IPS-18c (cell line): ENCODE measurements at regions not wholly inside any gene's neighbourhood (a gene's known extent, or its start where the extent isn't known, plus 50 kb on each side); places are given as distances from the start of the nearest gene placed in this dataset.

Experiments
- H3K4me3 ChIP-seq: 2 replicates; pipeline ENCODE4 v1.7.0; 2013; ENCODE audit warnings: low read depth, mild to moderate bottlenecking, low read length, moderate library complexity; ENCODE audit not compliant: insufficient read depth
- H3K9me3 ChIP-seq: one replicate; pipeline ENCODE4 v1.6.1; 2013; ENCODE audit warnings: mild to moderate bottlenecking, low read length, moderate library complexity; ENCODE audit not compliant: control insufficient read depth, insufficient read depth

DNA sequence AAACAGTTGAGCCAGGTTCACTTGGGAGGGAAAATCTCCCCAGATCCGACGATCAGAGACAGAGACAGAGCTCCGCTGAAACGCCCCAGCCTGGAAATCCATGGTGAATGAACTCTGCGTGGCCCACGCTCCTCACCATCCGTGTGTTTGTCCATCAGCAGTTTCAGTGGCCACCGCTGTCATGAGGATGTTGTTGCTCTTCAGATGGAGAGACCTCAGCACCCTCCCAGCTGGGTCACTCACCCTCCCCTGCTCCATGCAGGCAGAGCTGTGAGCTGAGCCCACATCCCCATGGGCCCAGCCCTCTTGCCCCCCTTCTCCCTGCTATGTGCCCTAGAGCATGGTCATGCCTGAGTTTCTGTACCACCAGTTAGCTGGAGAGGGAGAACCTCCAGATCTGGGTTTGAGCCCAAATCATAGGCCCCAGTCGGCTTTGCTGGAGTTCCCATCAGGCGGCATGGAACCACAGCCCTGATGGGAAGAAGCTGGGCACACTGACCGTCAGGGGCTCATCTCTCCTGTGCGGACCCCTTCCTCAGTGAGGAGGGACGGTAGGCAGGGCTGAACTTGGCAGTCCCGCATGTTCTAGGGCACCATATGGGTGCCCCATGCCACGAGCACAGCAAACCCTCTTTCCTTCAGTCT is 154.4 kb upstream of the COL5A1 start:
- H3K9me3 ChIP-seq = no peaks in the 10 kb centered on the region
- H3K4me3 ChIP-seq = no peak overlapping the region

DNA sequence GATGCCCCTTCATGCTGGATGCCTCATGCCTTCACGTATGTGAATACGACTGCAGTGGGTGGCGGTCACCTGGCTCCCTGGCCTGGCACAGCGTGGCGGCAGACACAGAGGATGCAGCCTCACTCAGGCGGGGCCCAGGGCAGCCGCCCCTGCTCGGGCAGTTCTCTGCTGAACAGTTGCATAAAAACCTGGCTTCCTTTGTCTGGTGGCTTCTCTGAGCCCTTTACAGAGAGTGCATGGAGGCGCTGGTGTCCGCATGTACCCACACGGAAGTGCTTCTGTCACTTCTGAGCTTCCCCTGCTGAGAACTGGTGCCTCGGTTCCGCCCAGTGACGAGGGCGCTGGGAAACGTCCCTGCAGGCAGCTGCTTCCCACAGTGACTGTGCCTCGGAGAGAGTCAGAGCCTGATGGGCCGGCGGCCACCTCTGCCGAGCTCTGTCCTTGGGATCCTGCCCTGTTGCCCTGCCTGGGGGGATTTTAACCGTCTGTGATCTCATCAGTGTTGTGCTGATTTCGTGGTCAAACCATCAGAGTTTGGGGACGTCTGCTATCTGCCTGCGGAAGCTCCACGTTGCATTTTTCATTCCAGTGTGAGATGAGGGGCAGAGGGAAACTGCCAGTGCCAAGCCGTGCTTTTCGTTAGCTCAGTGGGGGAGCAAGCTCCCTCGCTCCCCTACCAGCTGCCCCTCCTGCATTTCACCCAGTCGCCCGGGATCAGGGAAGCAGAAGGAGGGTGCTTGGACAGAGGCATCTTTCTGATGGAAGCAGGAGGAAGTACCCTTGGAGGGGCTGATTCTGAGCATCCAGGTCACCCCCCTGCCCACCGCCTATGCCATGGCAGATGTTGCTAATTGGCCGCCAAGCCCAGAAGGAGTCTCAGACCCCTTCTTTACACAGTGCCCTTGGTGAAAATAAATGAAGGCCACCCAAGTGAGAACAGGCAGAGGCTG is 153.0 kb upstream of the COL5A1 start:
- H3K9me3 ChIP-seq = no peaks in the 10 kb centered on the region
- H3K4me3 ChIP-seq = no peak overlapping the region

DNA sequence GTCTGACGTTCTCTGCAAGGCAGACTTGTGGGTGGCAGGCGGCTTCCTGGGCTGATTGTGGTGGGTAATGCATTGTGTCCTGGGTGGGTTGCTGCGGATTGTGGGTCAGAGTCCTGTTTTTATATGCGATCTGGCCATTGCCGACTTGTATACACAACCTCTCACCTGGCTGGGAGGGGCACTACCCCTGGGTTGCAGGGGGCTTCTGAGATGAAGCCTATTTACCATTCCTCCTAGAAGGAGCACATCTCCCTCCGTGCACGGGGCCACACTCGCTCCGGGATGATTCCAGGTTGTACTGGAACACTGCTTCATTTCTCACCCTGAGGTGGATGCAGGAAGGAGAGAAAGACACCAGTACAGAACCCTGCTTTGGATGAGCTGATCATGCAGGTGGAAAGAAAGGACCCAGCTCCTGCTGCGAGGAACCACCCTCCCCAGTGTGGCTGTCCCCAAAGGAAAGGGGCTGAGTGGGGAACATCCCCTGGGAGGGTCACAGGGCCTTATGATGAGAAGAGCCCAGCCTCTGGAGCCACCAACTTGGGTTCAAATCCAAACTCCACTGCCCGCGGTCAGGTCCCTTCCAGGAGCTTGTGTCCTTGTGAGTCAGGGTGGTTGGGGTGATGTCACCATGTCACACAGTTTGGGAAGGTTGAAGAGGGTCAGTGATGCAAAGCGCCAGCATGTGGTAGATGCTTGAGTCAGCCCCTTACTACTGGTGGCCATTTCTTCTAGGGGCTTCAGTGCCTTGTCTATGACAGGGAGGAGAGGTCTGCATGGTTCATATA is 151.8 kb upstream of the COL5A1 start:
- no peak overlapping the region for H3K4me3 ChIP-seq
- no peaks in the 10 kb centered on the region for H3K9me3 ChIP-seq

DNA sequence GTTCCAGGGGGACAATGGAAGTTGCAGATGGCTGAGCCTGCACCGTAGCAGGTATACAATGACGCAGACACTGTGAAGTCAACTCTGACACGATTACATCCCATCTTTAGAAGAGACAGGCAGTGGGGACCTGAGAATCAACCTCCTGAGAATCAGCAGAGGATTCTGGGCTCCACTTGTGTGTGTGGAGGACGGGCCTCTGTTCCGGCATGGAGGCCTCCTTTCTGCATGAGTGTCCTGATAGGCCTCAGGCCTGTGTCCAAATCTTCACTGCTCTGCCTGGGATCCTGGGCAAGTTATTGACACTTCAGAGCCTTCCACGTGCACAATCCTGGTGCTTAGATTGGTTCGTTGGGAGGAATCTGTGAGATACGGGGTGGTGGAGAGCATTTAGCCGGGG is 151.2 kb upstream of the COL5A1 start:
- no peaks in the 10 kb centered on the region for H3K9me3 ChIP-seq
- no peak overlapping the region for H3K4me3 ChIP-seq

DNA sequence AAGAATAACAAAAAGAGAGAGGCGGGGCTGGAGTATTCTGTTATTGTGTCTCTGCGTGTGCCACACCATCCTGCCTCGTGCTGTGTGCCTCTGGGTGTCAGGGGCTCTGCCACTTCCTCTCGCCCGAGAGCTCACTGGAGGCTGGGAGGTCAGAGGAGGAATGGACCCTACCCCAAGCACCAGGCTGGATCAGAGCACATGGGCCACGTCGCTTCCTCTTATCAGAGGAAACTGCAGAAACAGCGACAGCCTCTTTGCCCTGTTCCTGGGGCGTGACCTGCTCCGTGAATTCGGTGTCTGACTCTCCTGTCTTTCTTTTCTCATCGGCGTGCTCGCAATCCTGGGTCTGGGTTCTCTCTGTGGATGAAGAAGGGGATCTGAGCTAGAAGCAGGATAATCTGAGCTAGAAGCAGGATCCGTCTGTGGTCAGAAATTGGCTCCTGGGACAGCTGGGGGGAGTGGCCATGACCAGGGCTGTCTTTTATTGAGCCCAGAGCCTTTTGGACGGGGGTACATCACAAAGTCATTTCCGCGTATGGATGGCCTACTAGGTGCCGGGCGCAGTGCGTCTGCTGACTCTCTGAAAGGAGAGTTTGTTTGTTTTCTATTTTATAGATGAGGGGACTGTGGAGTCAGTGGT is 150.3 kb upstream of the COL5A1 start:
- H3K4me3 ChIP-seq = no peak overlapping the region
- no peaks in the 10 kb centered on the region for H3K9me3 ChIP-seq

DNA sequence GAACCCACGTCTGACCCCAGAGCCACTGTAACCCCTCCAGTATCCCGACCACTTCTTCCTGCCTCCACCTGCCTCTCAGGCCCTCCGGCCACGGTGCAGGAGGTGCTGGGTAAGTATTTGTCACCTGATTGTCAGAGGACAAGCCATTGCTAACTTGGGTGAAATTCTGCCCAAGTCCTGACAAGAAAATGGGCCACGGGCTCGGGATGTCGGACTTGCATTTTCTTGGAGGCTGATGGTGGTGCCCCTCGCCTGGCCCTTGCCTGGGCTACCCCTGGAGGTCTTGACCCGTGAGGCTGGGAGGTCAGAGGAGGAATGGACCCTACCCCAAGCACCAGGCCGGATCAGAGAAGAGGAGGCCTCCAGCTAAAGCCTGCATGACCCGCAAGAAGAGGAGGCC is 149.7 kb upstream of the COL5A1 start:
- Histone ChIP-seq H3K9me3 (no peaks in the 10 kb centered on the region), H3K4me3 (no peak overlapping the region)

DNA sequence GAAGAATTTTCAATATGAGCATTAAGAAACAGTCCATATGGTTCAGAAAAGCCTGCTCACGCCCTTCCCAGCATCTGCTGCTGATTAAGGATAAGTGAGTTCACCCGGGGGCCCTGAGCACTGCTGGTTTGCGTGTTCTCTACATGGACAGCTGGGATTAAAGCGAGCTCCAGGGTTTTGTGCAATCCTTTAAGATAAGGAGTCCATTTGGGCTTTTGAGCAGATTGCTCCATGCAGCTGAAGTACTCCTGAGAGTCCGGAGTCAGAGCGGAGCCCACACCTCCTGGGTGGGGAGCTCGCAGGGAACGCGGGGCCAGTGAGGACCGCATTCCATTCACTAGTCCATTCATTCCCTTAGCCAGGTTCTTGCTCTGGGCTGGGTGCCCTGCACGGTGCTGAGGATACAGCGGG is 149.3 kb upstream of the COL5A1 start:
- H3K4me3 ChIP-seq = no peak overlapping the region
- no peaks in the 10 kb centered on the region for H3K9me3 ChIP-seq

DNA sequence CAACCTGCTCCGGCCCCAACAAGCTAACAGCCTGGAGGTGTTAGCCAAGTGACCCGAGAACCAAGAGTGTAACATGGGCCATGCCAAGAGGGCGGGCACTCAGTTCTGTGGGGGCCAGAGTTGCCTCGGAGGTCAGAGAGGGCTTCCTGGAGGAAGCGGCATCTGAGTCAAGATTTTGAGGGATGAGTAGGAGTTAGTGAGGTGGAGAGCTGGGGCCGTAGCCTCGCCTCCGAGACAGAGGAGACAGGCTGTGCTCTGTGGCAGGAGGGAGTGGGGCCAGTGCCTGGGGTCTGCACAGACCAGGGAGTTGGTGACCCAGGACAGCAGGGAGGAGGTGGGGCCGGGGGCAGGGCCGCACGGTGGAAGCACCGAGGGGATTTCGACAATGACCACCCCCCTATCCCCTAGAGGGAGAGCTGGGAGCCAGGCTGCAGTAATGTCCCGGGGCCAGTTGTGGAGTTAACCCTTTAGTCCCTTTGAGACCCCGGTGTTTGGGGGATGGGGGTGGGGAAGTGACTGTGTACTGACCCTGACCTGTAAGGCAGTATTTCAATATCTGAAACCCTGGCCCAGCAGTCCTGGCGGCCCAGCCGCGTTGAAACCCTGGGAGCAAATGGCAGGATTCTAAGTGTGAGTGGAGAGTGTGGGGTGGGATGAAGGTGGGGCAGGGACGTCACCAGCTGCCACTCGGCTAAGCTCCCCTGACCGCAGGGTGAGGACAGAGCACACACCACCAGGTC is 148.7 kb upstream of the COL5A1 start:
- no peaks in the 10 kb centered on the region for H3K9me3 ChIP-seq
- no peak overlapping the region for H3K4me3 ChIP-seq

DNA sequence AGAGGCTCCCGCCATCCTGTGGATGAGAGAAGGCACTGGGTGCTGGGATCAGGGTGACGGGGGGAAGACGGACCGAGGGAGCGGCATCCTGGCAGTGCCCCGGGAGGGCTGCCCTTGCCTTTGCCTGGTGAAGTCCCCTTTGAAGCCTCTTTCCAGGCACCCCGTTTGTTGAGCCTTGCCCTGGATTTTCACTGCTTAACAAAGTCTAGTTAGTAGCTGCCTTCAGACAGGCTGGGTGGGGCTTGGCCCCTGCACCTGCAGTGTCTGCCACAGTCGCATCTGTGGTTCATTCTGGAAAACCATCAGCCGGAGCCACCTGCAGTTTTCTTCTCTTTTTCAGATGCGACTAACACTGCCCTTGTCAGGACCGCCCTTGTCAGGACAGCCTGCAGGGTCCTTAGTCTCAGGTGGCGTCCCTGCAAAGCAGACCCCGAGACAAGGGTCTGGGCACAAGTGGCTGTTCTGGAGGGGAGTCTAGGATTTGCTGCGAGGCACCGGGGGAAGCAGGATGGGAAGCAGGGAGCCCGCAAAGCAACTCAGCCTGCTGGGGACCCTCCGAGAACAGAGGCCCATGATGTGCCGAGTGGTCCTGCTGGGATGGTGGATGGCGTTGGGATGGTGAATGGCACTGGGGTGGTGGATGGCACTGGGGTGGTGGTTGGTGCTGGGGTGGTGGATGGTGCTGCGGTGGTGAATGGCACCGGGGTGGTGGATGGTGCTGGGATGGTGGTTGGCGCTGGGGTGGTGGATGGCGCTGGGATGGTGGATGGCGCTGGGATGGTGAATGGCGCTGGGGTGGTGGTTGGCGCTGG is 147.9 kb upstream of the COL5A1 start:
- Histone ChIP-seq H3K4me3 (no peak overlapping the region), H3K9me3 (no peaks in the 10 kb centered on the region)

DNA sequence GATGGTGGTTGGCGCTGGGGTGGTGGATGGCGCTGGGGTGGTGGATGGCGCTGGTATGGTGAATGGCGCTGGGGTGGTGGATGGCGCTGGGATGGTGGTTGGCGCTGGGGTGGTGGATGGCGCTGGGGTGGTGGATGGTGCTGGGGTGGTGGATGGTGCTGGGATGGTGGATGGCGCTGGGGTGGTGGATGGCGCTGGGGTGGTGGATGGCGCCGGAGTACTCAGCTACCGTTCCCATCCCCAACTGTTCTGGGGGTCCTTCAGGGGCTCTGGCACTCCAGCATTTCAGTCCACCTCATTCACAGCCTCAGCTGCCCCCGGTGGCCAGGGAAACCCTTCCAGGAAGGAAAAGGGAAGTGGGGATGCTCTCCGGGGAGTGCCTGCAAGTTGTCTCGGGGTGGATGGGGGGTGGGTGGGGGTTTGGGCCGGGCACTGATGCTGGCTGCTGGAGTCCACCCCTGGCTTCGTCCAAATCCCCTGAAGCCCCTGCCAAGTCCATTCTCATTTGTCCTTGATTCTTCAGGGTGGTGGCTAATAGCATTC is 147.3 kb upstream of the COL5A1 start:
- Histone ChIP-seq H3K9me3 (no peaks in the 10 kb centered on the region), H3K4me3 (no peak overlapping the region)

DNA sequence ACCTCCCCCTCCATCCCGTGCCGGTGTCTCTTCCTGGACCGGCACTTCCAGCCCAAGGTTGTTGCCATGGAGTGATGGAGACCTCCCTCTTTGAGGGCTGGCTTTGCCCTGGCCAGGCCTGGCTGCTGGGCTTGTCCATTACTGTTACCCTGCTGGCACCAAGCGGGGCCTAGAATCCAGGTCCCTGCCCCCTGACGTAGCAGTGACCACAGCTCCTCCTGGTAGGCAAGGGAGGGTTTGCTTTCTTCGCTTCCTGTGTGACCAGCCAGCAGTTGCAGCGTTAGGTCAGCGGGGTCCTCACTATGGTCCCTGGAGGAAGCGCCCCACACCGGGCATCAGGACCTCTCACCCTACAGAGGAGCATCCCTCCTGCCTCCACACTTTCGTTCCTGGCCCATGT is 146.7 kb upstream of the COL5A1 start:
- no peak overlapping the region for H3K4me3 ChIP-seq

DNA sequence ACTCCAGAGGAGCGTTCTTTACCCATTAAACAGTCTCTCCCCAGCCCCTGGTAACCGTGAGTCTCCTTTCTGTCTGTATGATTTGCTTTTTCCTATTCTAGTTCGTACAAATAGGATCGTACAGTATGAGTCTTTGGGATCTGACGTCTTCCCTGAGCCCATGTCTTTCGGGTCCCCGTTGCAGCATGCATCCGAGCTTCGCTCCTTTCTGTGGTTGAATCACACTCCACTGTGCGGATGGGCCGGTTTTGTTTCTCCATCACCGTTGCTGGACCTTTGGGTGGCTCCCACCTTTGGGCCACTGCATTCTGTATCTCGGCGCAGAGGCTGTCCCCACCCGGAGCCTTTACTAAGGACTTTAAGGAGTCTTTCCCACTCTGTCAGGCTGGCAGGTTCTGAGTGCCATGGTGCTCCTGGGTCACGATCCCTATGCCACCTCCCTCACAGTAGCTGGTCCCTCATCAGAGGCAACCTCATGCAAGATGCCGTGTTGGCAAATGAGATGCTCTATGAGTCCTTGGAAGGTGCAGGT is 145.7 kb upstream of the COL5A1 start:
- no peak overlapping the region for H3K4me3 ChIP-seq

More for the DNA sequence above, 146.7 kb upstream of the COL5A1 start:
- H3K9me3 ChIP-seq = no peaks in the 10 kb centered on the region

DNA sequence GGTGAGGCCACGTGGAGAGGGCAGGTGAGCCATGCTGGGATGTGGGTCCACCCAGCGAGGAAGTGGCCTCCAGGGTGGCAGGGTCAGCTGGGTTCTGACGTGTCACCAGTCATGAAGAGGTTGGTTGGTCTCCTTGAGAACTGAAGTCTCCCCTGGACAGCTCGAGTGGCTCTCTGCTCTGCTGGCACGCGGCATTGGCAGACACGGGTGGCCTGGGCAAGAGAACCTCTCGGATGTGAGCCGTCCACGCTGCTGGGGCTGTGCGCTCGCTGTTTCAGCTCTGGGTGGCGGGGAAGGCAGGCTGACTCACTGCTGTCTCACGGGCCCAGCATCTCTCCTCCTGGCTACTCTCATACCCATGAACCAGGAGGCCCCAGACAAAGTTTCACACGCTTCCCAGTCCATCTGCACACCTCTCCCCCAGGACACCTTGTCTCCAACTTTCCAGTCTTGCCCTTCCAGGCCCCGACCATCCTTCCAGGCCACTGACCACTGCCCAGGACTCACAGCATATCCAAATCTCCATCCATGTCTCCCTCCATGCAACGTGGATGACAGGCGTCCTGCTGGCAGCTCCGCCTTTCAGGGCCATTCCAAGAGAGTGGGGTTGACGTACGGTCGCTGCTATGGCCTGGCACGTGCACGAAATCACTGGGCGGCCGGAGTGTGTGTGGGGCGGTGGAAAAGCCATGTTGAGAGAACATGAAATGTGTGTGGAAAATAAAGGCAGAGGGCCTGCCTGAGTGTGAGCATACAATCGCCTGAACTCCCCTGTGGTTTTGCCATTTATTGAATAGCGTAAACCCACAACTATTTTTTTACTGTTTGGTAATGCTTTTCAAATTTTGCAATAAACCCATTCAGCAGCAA is 145.0 kb upstream of the COL5A1 start:
- Histone ChIP-seq H3K4me3 (no peak overlapping the region), H3K9me3 (peaks cover 6% of the 10 kb centered on the region)

More for the DNA sequence above, 145.7 kb upstream of the COL5A1 start:
- peaks cover 2% of the 10 kb centered on the region for H3K9me3 ChIP-seq

DNA sequence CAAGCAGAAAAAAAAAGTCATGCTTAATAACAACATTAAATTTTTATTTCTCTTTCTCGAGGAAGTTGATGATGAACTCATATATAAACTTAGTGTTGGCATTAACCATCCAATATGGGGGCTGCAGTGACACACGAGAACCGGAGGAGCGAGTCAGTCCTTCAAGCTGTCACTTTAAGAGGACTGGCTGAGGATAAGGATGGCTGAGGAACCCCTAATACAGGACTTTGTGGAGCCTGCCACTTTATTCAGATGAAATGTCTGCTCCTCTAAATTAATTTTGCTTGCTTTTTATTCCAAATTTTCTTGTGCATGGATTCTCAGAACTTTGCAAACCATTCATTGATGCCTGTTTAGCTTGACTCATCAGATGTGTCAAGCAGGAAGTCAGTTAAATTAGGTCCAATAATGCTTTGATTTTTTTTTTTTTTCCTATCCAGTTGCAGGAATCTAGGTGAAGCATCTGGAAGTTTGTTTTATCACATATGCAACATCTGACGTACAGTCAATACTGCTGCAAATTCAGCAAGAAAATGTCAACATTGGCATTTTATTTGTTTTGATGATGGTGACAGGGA is 144.2 kb upstream of the COL5A1 start:
- H3K9me3 ChIP-seq = peaks cover 6% of the 10 kb centered on the region

More for the DNA sequence above, 144.2 kb upstream of the COL5A1 start:
- H3K4me3 ChIP-seq = no peak overlapping the region
